Tibial artery (tissue), 4 donors: ENCODE measurements at regions not wholly inside any gene's neighbourhood (a gene's known extent, or its start where the extent isn't known, plus 50 kb on each side); places are given as distances from the start of the nearest gene placed in this dataset.
A peak's percentile ranks its signal among the peaks of the same experiment; 100 is the strongest.

Experiments
- DNase-seq, 2 donors: peaks; one replicate each; pipeline ENCODE4 v3.0.0-alpha.2; 2019
- H3K27ac ChIP-seq, 2 donors: fragments of 200-600 bp; sonication (generic) in 1 of 2; 1 replicate in 1 of 2; 2 replicates in 1 of 2; pipeline ENCODE4 v1.5.1; 2018 to 2019; ENCODE audit warnings: mild to moderate bottlenecking in 1 of 2
- H3K27me3 ChIP-seq, 2 donors: fragments of 200-600 bp; sonication (generic) in 1 of 2; one replicate each; pipeline versions ENCODE4 v1.5.1 to v1.6.0; 2016 to 2019
- H3K36me3 ChIP-seq, 3 donors: fragments of 200-600 bp; sonication (generic) in 2 of 3; one replicate each; pipeline ENCODE4 v1.5.1; 2016 to 2019; ENCODE audit warnings: mild to moderate bottlenecking in 2 of 3
- H3K4me1 ChIP-seq, 4 donors: fragments of 200-600 bp; sonication (generic) in 2 of 4; 1 replicate in 3 of 4; 2 replicates in 1 of 4; pipeline ENCODE4 v1.5.1; 2016 to 2019
- H3K4me3 ChIP-seq, 2 donors: fragments of 200-600 bp; sonication (generic) in 1 of 2; 1 replicate in 1 of 2; 2 replicates in 1 of 2; pipeline ENCODE4 v1.5.1; 2018 to 2019; ENCODE audit warnings: mild to moderate bottlenecking in 2 of 2
- H3K9me3 ChIP-seq, 3 donors: fragments of 200-600 bp; sonication (generic) in 1 of 3; one replicate each; pipeline ENCODE4 v1.5.1; 2016 to 2019
- intact Hi-C: fragments of 100-400 bp; cut with DNase I; formaldehyde crosslinking; loops from one replicate; pipeline ENCODE4 v1.15.0; 2023; ENCODE audit warnings: low total_unique reads
- TF ChIP-seq, protein P1 (sequence below), 2 experiments: fragments of 200-600 bp in 1 of 2; fragments of 450-650 bp in 1 of 2; IDR thresholded peaks; one replicate each; pipeline ENCODE4 v1.5.1; 2017 to 2019; ENCODE audit warnings: antibody characterized with exemption in 2 of 2, mild to moderate bottlenecking in 1 of 2, moderate library complexity in 1 of 2

DNA sequence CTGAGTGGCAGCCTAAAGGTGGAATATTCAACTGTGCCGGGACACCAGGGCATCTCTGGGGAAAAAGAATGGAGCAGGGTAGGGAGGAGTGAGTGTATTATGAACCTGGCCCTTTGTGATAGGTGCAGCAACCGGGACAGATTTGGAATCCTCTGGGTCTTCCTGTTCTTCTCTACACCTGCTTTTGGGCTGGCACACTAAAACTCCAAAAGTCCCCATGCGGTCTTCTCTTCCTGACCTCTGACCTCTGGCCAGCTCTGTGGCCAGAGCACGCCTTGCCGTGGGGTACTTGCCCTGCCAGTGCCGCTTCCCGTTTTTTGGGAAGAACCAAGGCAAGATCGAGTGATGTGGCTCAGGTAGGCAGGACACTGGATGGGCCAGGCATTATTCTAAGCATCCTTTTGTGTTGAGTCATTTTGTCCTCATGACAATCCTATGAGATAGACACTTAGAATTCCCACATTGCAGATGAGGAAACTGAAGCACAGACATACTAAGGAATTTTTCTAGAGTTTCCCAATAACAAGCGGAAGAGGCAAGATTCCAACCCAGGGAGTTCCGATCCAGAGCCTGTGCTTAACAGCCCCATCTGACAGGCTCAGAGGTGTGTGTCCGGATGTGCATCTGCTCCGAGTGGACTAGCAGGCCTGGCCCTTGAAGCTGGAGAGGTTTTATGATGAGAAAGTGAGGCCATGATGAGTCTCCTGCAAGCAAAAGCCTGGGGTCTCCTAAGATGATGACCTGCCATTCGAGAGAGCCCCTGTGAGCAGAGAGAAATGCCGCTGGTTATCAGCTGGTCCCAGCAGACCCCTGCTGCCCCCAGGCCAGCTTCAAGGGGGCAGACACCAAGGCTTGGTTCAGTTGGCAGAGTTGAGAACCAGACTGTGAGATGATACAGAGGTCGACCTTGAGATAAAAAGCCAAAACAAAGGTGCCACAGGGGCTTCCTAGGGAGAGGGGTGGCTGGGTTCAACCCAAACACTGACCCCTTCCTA, 67.9 kb upstream of the ESRRB start:
- H3K4me1 ChIP-seq, result peaks cover 0 to 15% (median 4%) of the 10 kb centered on the region in 4 donors
- no peak overlapping the region for H3K27ac ChIP-seq
- H3K4me3 ChIP-seq, result no peak overlapping the region
- intact Hi-C loops, result no loop called here
- TF ChIP-seq, protein P1, sequence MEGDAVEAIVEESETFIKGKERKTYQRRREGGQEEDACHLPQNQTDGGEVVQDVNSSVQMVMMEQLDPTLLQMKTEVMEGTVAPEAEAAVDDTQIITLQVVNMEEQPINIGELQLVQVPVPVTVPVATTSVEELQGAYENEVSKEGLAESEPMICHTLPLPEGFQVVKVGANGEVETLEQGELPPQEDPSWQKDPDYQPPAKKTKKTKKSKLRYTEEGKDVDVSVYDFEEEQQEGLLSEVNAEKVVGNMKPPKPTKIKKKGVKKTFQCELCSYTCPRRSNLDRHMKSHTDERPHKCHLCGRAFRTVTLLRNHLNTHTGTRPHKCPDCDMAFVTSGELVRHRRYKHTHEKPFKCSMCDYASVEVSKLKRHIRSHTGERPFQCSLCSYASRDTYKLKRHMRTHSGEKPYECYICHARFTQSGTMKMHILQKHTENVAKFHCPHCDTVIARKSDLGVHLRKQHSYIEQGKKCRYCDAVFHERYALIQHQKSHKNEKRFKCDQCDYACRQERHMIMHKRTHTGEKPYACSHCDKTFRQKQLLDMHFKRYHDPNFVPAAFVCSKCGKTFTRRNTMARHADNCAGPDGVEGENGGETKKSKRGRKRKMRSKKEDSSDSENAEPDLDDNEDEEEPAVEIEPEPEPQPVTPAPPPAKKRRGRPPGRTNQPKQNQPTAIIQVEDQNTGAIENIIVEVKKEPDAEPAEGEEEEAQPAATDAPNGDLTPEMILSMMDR (IDR thresholded peaks at IDR 0.05), result no peak
- H3K36me3 ChIP-seq, result no peaks in the 10 kb centered on the region
- no peaks in the 10 kb centered on the region for H3K9me3 ChIP-seq
- DNase-seq, result peak in 1 of 2 donors; percentile 19
- H3K27me3 ChIP-seq, result no peaks in the 10 kb centered on the region

DNA sequence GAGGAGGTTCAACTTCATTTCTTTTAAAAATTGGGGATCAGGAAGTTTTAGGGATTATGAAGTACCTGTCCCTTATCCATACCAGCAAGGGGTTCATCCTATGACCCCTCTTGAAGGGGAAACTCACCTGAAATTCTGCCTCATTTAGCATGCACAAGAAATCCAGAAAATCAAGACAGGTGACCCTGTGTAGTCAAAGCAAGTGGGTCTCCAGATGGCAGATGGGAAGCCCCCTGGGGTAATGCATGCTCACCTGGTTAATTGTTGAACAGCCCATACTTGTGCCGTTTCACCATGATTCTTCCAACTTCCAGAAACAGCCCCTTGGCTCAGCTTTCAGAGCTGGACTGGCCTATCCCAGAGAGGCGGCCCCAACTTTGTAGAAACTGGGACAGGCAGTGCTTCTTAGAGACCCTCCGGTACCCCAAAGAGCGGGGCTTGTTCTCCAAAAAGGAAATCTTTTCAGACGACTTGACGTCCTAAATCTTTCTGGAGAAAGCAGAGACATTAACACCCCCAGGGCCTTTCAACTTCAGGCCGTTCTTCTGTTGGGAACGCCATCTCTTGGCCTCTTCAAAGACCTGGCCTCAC, 66.3 kb upstream of the ESRRB start:
- H3K27ac ChIP-seq, result peak overlapping the region in 1 of 2 donors; percentile 49
- DNase-seq, result peak in 1 of 2 donors; percentile 4
- no peaks in the 10 kb centered on the region for H3K27me3 ChIP-seq
- H3K36me3 ChIP-seq, result no peaks in the 10 kb centered on the region
- no peaks in the 10 kb centered on the region for H3K9me3 ChIP-seq
- H3K4me1 ChIP-seq, result peaks cover 0 to 15% (median 4%) of the 10 kb centered on the region in 4 donors
- TF ChIP-seq, protein P1 (IDR thresholded peaks at IDR 0.05), result peak in 1 of 2 experiments; percentile 13
- H3K4me3 ChIP-seq, result no peak overlapping the region
- intact Hi-C loops, result no loop called here

DNA sequence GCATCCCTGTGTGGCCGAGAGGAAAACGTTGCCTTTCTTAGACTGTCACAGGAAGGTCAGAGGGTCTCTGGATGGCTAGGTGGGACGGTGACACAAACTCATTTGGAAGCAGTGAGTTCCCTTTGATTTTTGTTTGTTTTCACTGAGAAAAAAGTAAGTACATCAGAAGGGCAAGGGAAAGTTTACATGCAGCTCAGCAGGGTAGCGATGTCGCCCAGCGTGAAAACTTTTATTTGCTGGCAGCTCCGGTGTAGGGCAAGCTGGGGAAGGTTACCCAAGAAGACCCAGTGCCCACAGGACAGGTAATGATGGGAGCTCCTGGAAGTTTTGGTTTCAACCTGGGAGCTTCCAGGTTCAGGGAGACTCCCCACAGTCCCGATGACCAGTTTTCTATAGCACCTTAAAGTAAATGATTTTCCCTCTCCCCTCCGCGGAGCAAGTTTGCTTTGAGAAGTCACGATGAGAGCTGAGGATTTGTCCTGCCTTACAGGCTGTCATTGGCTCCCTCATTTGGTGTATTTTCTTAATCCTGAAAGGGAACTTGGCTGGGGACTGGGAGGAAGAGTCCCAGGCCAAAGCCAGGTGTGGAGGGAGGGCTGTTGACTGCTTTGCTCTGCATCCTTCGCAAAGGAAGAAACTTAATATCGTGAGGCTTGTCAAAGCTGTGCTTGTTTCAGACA, 64.7 kb upstream of the ESRRB start:
- Histone ChIP-seq H3K4me3 (peak overlapping the region in 1 of 2 donors; percentile 22), H3K9me3 (no peaks in the 10 kb centered on the region), H3K27ac (peak overlapping the region in 1 of 2 donors; percentile 49), H3K4me1 (peaks cover 0 to 15% (median 4%) of the 10 kb centered on the region in 4 donors), H3K27me3 (no peaks in the 10 kb centered on the region), H3K36me3 (no peaks in the 10 kb centered on the region)
- intact Hi-C loops, result no loop called here
- TF ChIP-seq, protein P1 (IDR thresholded peaks at IDR 0.05), result no peak
- peak in 1 of 2 donors; percentile 29 for DNase-seq

DNA sequence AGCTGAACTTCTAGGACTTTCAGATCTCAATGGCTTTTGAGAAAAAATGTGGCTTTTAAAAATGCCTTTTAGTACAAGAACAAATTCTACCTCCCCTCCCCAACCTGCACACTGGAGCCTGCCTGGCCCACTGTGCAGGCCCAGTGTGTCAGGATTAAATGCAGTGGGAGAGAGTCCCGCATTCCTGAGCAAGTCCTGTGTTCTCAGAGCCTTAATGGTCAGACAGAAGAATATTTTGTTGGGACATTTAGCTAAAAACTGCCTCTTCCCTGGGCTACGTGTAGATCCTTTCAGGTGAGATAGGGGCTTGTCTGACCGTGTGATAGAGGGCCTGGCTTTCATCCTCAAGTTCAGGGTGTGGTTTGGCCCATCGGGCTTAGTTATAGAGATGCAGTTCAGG, 63.1 kb upstream of the ESRRB start:
- no peaks in the 10 kb centered on the region for H3K36me3 ChIP-seq
- no peaks in the 10 kb centered on the region for H3K27me3 ChIP-seq
- intact Hi-C loops, result no loop called here
- TF ChIP-seq, protein P1 (IDR thresholded peaks at IDR 0.05), result no peak
- peak in 1 of 2 donors; percentile 23 for DNase-seq
- no peak overlapping the region for H3K27ac ChIP-seq
- H3K9me3 ChIP-seq, result no peaks in the 10 kb centered on the region
- H3K4me3 ChIP-seq, result no peak overlapping the region
- peaks cover 0 to 15% (median 4%) of the 10 kb centered on the region in 4 donors for H3K4me1 ChIP-seq

DNA sequence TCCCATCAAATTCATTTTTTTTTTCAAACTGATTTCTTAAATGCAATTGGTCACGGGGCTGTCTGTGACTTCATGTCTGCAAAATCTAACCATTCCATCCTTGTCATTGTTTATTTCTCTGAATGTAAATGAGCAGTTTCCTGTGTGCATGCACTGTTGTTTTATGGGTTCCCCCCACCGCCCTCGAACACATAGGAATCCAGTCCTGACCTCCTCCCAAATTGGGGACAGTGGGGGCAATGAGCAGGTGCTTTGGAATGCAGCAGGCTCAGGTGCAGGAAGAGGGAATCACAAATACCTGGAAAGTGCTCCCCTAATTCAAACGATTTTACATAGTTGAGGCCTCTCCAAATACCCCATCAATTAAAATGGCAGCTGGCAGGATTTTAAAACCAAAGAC, 62.6 kb upstream of the ESRRB start:
- H3K36me3 ChIP-seq, result no peaks in the 10 kb centered on the region
- no peaks in the 10 kb centered on the region for H3K9me3 ChIP-seq
- peak in 1 of 2 donors; percentile 5 for DNase-seq
- no peak overlapping the region for H3K27ac ChIP-seq
- intact Hi-C loops, result no loop called here
- peaks cover 0 to 15% (median 4%) of the 10 kb centered on the region in 4 donors for H3K4me1 ChIP-seq
- no peaks in the 10 kb centered on the region for H3K27me3 ChIP-seq
- TF ChIP-seq, protein P1 (IDR thresholded peaks at IDR 0.05), result no peak
- H3K4me3 ChIP-seq, result no peak overlapping the region
